Adipocyte (in vitro differentiated cells): ENCODE measurements at regions not wholly inside any gene's neighbourhood (a gene's known extent, or its start where the extent isn't known, plus 50 kb on each side); places are given as distances from the start of the nearest gene placed in this dataset.

Experiments used
- DNase-seq: peaks from one replicate; pipeline ENCODE4 v3.0.0-alpha.2; 2015; ENCODE audit warnings: low read depth
- H3K27me3 ChIP-seq: replicated peaks from 2 replicates; pipeline ENCODE4 v1.7.0; 2013; ENCODE audit warnings: mild to moderate bottlenecking, low read length, moderate library complexity; ENCODE audit not compliant: control insufficient read depth, insufficient read depth
- H3K36me3 ChIP-seq: 2 replicates; pipeline ENCODE4 v1.7.0; 2013; ENCODE audit warnings: low read length, mild to moderate bottlenecking, moderate library complexity; ENCODE audit not compliant: control insufficient read depth, insufficient read depth, severe bottlenecking
- H3K4me1 ChIP-seq: 2 replicates; pipeline ENCODE4 v1.7.0; 2013; ENCODE audit warnings: mild to moderate bottlenecking, low read length, moderate library complexity; ENCODE audit not compliant: control insufficient read depth, insufficient read depth
- H3K4me3 ChIP-seq: 2 replicates; pipeline ENCODE4 v1.7.0; 2013; ENCODE audit warnings: mild to moderate bottlenecking, low read length, moderate library complexity
- H3K9ac ChIP-seq: 2 replicates; pipeline ENCODE4 v1.7.0; 2013; ENCODE audit warnings: mild to moderate bottlenecking, low read length, moderate library complexity
- H3K9me3 ChIP-seq: 2 replicates; pipeline ENCODE4 v1.7.0; 2013; ENCODE audit warnings: mild to moderate bottlenecking, low read length, moderate library complexity; ENCODE audit not compliant: control insufficient read depth

GRCh38 chr2:173762221-173762620 lies 203.0 kb downstream of the SP3 start:
- Histone ChIP-seq H3K36me3 (no peaks in the 10 kb centered on the region), H3K4me1 (peaks cover 7% of the 10 kb centered on the region), H3K9me3 (no peaks in the 10 kb centered on the region), H3K27me3 (no peaks in the 10 kb centered on the region), H3K4me3 (no peak overlapping the region), H3K9ac (no peak overlapping the region)
- no peak for DNase-seq

DNA sequence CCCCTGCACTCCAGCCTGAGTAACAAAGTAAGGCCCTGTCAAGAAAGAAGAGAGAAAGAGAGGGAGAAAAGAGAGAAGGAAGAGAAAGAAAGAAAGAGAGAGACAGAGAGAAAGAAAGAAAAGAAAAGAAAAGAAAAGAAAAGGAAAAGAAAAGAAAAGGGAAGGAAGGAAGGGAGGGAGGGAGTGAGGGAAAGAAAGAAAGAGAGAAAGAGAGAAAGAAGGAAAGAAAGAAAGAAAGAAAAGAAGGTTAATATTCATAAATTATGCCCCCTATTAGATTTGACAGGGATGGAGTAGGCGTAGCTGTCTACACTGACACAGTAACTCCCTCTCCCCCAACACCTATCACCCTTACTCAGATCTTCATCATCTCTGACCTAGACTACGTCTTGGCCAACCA lies 202.3 kb downstream of the SP3 start:
- no peak for DNase-seq

GRCh38 chr2:173763641-173764040 lies 201.5 kb downstream of the SP3 start:
- no peaks in the 10 kb centered on the region for H3K36me3 ChIP-seq
- DNase-seq = no peak
- H3K9ac ChIP-seq = no peak overlapping the region
- no peaks in the 10 kb centered on the region for H3K27me3 ChIP-seq
- H3K9me3 ChIP-seq = no peaks in the 10 kb centered on the region
- peaks cover 7% of the 10 kb centered on the region for H3K4me1 ChIP-seq
- no peak overlapping the region for H3K4me3 ChIP-seq

More for the DNA sequence above, 202.3 kb downstream of the SP3 start:
- Histone ChIP-seq H3K27me3 (no peaks in the 10 kb centered on the region), H3K4me1 (peaks cover 7% of the 10 kb centered on the region), H3K4me3 (no peak overlapping the region), H3K9ac (no peak overlapping the region), H3K9me3 (no peaks in the 10 kb centered on the region), H3K36me3 (no peaks in the 10 kb centered on the region)

- peaks cover 7% of the 10 kb centered on the region for H3K4me1 ChIP-seq
- no peaks in the 10 kb centered on the region for H3K9me3 ChIP-seq
- no peaks in the 10 kb centered on the region for H3K36me3 ChIP-seq
- no peak for DNase-seq
- H3K9ac ChIP-seq = no peak overlapping the region
- no peak overlapping the region for H3K4me3 ChIP-seq
- H3K27me3 ChIP-seq = no peaks in the 10 kb centered on the region
Observed at GRCh38 chr2:173764094-173764493, 201.1 kb downstream of the SP3 start.

DNA sequence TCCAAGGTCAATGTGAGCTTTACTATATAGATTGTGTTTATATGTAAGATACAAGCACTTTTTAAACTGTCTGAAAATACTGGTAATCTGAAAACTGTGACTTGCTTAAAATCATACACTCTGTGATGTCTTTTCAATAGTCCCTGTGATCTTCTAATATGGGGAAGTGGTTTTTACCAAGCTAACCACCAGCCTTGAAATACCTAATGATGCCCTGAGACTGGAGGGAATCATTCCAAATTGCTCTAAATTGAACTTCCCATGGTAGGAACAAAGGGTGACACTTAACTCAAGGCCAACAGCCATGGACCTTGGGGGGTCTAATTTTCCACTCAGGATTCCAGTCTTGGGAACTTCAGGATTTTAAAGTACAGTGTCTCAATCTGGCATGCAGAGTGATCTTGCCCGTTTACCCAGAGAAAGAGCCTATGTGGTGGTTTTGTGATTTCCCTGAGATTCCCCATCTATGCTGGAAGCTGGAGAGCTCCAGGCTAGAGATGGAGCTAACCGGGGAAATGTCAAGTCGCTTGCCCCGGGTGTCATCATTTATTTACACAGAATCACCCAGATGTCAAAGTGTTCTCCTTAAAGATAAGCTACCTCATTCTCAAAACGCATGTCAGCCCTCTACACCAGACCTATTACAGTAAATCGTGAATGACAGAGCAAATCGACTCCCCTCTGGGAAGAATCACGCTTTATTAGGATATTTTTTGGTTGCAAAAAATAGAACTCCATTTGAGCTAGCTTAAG lies 198.5 kb downstream of the SP3 start:
- no peak for DNase-seq
- Histone ChIP-seq H3K36me3 (no peaks in the 10 kb centered on the region), H3K9me3 (no peaks in the 10 kb centered on the region), H3K9ac (no peak overlapping the region), H3K27me3 (peaks cover 10% of the 10 kb centered on the region), H3K4me1 (no peaks in the 10 kb centered on the region), H3K4me3 (no peak overlapping the region)

DNA sequence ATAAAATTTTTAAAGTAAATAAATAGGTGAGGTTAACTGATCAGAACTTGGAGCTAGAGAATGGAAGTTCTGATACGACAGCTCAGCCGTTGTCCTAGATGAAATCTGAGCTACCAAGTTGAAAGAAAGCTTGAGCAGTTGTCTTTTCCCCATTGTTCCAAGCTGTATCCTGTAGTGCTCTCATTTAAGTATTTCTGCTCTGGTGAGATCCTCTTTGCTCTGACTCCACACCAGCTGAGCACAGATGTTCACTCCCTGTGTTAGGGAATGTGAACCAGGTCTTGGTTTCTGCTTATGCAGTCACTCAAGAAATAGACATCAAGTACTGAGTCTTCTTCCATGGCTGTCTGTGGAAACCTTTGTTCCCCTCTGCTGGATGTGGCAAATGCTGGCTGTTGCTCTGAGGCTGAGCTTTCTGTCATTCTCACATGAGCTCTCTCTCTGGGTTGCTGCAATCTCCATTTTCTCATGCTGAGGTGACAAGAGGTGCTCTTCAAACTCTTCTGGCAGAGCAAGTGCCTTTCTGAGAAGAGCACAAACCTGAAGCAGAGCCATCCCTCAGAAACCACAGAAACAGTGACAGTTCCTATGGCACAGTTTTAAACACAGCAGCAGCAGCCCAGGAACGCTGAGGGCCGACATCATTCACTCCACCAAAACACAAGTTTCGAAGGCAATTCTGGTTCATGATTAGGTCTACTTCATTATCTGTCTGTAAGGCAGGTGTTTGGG lies 194.1 kb downstream of the SP3 start:
- DNase-seq = no peak

GRCh38 chr2:173772205-173772604 lies 193.0 kb downstream of the SP3 start:
- H3K36me3 ChIP-seq = no peaks in the 10 kb centered on the region
- H3K4me1 ChIP-seq = no peaks in the 10 kb centered on the region
- H3K9me3 ChIP-seq = no peaks in the 10 kb centered on the region
- H3K9ac ChIP-seq = no peak overlapping the region
- DNase-seq = no peak
- no peak overlapping the region for H3K4me3 ChIP-seq
- H3K27me3 ChIP-seq = peaks cover 10% of the 10 kb centered on the region

More for the DNA sequence above, 194.1 kb downstream of the SP3 start:
- peaks cover 10% of the 10 kb centered on the region for H3K27me3 ChIP-seq
- H3K4me1 ChIP-seq = no peaks in the 10 kb centered on the region
- no peaks in the 10 kb centered on the region for H3K36me3 ChIP-seq
- no peak overlapping the region for H3K4me3 ChIP-seq
- H3K9ac ChIP-seq = no peak overlapping the region
- H3K9me3 ChIP-seq = no peaks in the 10 kb centered on the region

DNA sequence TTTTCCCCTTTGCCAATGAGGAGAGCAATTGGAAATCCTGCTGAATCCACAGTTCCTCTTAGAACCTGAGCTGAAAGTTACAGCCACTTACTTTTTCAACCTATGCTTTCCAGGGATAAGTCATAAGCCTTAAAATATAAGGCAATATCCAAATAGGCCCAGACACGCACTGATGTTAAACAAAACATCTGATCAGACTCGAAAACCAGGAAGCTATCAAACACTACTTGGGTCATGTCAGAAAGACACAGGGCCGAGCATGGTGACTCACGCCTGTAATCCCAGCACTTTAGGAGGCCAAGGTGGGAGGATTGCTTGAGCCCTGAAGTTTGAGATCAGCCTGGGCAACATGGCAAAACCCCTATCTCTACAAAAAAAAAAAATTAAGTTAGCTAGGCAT lies 192.1 kb downstream of the SP3 start:
- Histone ChIP-seq H3K36me3 (no peaks in the 10 kb centered on the region), H3K4me1 (no peaks in the 10 kb centered on the region), H3K9me3 (no peaks in the 10 kb centered on the region), H3K9ac (no peak overlapping the region), H3K27me3 (peaks cover 10% of the 10 kb centered on the region), H3K4me3 (no peak overlapping the region)
- no peak for DNase-seq

DNA sequence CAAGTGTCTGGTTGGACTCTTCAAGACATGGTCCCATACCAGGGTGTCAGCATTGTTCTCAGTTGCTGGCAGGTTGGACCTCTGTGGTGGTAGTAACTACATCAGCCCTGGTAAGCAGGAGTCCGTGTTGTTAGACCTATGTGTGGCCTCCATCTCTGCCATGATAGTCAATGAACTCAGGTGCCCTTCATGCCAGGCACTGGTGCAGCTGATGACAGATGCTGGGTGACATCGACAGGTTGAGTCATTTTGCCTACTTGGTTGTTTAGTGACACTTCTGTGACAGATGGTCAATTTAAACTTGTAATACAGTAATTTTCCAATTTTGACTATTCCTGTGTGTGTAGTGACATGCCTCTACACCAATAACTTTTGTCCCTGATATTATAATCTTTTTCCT lies 189.7 kb downstream of the SP3 start:
- DNase-seq = no peak
- Histone ChIP-seq H3K4me1 (no peaks in the 10 kb centered on the region), H3K36me3 (no peaks in the 10 kb centered on the region), H3K27me3 (peaks cover 7% of the 10 kb centered on the region), H3K9ac (no peak overlapping the region), H3K9me3 (peaks cover under 1% of the 10 kb centered on the region), H3K4me3 (no peak overlapping the region)

DNA sequence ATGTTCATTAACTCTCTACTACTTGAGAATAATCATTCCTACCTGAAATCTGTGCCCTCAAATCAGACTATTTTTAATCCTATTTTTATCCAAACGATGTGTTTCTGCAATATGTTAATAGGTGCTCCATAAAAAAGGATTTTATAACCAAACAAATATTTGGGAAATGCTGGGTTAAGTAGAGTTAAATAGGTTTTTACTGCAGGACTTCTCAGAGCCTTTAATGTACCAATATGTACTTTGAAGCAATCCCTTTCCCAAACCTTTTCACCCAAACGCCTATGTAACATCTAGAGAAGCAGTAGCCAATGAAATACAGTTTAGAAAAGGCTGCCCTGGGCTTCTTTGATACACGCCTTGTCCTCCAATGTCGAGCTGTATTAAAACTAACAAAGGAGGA lies 182.5 kb downstream of the SP3 start:
- Histone ChIP-seq H3K9me3 (peaks cover 10% of the 10 kb centered on the region), H3K4me3 (no peak overlapping the region), H3K36me3 (no peaks in the 10 kb centered on the region), H3K27me3 (peaks cover 25% of the 10 kb centered on the region), H3K4me1 (no peaks in the 10 kb centered on the region), H3K9ac (no peak overlapping the region)
- no peak for DNase-seq

- Histone ChIP-seq H3K9me3 (peaks cover 10% of the 10 kb centered on the region), H3K27me3 (peaks cover 25% of the 10 kb centered on the region), H3K9ac (no peak overlapping the region), H3K36me3 (no peaks in the 10 kb centered on the region), H3K4me3 (no peak overlapping the region), H3K4me1 (no peaks in the 10 kb centered on the region)
- DNase-seq = no peak
Observed at GRCh38 chr2:173783382-173783781, 181.8 kb downstream of the SP3 start.
